Spleen (tissue), 7 donors: ENCODE measurements at regions not wholly inside any gene's neighbourhood (a gene's known extent, or its start where the extent isn't known, plus 50 kb on each side); places are given as distances from the start of the nearest gene placed in this dataset.

ENCODE experiments used
- POLR2A ChIP-seq, 3 donors: fragments of 450-650 bp; IDR thresholded peaks; one replicate each; pipeline ENCODE4 v1.5.1; 2017; ENCODE audit warnings: antibody characterized with exemption in 3 of 3, mild to moderate bottlenecking in 1 of 3
- POLR2AphosphoS5 ChIP-seq, 3 donors: sonication (generic); formaldehyde crosslinking; IDR thresholded peaks; one replicate each; pipeline ENCODE4 v1.5.1; 2017; ENCODE audit warnings: antibody characterized with exemption in 3 of 3
- TF ChIP-seq, protein P1 (sequence below), 11 experiments: fragments of 200-600 bp in 7 of 11; fragments of 450-650 bp in 4 of 11; sonication (generic) in 4 of 11; IDR thresholded peaks in 8 of 11; conservative IDR thresholded peaks in 3 of 11; 1 replicate in 7 of 11; 2 replicates in 4 of 11; pipeline versions ENCODE4 v1.4.0 to v1.8.0; 2016 to 2021; ENCODE audit warnings: antibody characterized with exemption in 11 of 11, inconsistent platforms in 4 of 11, mild to moderate bottlenecking in 1 of 11
- donor health status: DM: no; HTN: no; CAD: no; lungs with moderate emphysema.
- donor health status: DM: no; HTN: no; CAD: no.
- donor health status: DM: no; HTN: no; CAD: no.

DNA sequence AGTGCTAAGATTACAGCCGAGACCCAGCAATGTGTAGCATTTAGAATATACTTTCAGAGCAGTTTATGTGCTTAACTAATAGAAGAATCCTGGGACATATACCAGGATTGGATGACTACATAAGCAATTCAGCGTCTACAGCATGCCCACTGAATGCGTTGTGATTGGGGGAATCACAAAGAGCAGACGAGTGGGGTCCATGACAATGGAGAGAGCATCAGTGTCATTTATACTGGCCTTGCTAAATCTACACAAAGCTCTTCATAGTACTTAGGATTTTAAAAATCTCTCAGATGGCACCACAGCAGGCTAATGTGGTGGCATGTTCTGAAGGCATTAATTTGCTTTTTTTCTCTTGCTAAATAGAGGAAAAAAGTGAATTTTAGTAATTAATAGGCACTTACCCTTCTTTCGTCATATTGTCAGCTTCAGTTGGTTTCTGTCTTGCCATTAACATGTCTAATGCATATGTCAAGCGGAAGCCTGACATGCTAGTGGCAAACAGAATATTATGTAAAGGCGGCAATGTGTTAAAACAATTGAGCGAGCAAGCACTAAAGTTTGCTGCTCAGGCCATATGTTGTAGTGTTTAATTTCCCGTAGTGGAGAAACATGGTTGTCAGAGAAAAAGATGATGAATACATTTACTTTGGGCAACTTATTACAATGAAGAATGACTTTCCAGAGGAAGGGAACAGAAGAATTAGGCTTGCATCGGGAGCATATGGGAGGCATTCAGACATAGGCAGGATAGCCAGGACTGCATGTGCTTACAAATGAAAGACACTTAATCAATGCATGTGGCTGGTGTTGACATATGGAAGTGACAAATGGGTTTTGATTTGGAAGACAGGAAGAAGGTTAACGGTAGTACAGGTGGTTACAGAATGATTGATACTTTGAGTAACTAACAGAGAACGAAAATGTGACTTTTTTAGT lies 145.2 kb downstream of the ICOS start:
- TF ChIP-seq, protein P1, sequence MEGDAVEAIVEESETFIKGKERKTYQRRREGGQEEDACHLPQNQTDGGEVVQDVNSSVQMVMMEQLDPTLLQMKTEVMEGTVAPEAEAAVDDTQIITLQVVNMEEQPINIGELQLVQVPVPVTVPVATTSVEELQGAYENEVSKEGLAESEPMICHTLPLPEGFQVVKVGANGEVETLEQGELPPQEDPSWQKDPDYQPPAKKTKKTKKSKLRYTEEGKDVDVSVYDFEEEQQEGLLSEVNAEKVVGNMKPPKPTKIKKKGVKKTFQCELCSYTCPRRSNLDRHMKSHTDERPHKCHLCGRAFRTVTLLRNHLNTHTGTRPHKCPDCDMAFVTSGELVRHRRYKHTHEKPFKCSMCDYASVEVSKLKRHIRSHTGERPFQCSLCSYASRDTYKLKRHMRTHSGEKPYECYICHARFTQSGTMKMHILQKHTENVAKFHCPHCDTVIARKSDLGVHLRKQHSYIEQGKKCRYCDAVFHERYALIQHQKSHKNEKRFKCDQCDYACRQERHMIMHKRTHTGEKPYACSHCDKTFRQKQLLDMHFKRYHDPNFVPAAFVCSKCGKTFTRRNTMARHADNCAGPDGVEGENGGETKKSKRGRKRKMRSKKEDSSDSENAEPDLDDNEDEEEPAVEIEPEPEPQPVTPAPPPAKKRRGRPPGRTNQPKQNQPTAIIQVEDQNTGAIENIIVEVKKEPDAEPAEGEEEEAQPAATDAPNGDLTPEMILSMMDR (IDR thresholded peaks at IDR 0.05 in 8 of 11, conservative IDR thresholded peaks at IDR 0.05 in 3 of 11) = no peak
- TF ChIP-seq POLR2A (IDR thresholded peaks at IDR 0.05) (no peak), POLR2AphosphoS5 (IDR thresholded peaks at IDR 0.05) (no peak)
